ENCODE measurements at regions not wholly inside any gene's neighbourhood (a gene's known extent, or its start where the extent isn't known, plus 50 kb on each side); places are given as distances from the start of the nearest gene placed in this dataset.

- 83 to 85% methylated on average over 6 of the region's 6 CpGs for WGBS, 2 donors
- H3K4me1 ChIP-seq (ENCODE audit: control insufficient read depth in 5 of 5, insufficient read depth in 5 of 5, low read length in 5 of 5), result no peaks in the 10 kb centered on the region
- H3K9me3 ChIP-seq (ENCODE audit: control insufficient read depth in 4 of 4, insufficient read depth in 3 of 4, low read length in 3 of 4), result no peaks in the 10 kb centered on the region
These were observed 227.0 kb upstream of the RASGEF1B start for GRCh38 chr4:81698538-81699296.

DNA sequence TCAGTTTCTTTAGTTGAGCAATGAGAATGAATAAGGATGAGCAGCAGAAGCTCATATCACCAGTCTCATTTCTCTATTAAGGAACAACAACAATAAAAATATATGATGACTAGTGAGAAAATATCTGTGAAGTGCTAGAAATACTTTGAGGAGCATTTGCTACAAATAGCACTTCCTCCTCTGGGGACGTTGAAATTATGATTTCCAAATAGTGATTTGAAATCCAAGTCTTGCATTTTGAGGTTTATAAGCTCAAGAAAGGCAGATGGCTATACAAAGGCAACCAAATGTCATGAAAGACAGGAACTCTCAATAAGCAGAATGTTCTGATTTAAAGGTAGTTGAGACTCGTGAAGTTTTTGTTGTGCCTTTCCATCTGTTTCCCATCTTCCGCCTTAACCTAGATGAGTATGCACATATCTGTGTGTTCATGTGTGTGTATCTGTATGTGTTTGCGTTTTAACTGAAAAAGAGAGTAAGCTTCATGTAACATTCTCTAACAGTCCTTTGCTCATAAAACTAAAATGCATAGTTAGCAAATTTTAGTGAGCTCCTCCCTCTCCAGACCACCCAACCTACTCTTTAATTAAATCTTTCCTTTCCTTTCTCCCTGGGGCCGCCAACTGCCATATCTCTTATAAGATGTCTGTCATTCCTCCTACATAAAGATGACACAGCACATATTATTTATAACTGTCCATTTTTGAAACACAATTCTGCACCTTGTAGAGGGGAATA, 222.6 kb upstream of the RASGEF1B start:
- H3K36me3 ChIP-seq (ENCODE audit: control insufficient read depth in 4 of 4, insufficient read depth in 4 of 4, low read length in 4 of 4), result no peaks in the 10 kb centered on the region
- DNase-seq (no peak), ATAC-seq (ENCODE audit: insufficient read depth, low FRiP score) (no peak)
- H3K4me1 ChIP-seq (ENCODE audit: control insufficient read depth in 5 of 5, insufficient read depth in 5 of 5, low read length in 5 of 5), result no peaks in the 10 kb centered on the region
- H3K9me3 ChIP-seq (ENCODE audit: control insufficient read depth in 4 of 4, insufficient read depth in 3 of 4, low read length in 3 of 4), result no peaks in the 10 kb centered on the region
- H3K27ac ChIP-seq (ENCODE audit: low read depth in 1 of 2, low read length in 1 of 2), result no peak overlapping the region
- TF ChIP-seq CTCF (IDR thresholded peaks at IDR 0.05; ENCODE audit: control extremely low read depth, extremely low read depth), result no peak
- H3K9ac ChIP-seq (ENCODE audit: insufficient read depth in 1 of 2, low read length in 2 of 2), result no peak overlapping the region
- 76 to 78% methylated on average over 5 of the region's 5 CpGs for WGBS, 2 donors
- no peak overlapping the region for H3K4me3 ChIP-seq
- no peaks in the 10 kb centered on the region for H3K27me3 ChIP-seq (ENCODE audit: control insufficient read depth in 3 of 3, insufficient read depth in 3 of 3, low read length in 2 of 3)

More at GRCh38 chr4:81698538-81699296, 227.0 kb upstream of the RASGEF1B start:
- Histone ChIP-seq H3K9ac (ENCODE audit: insufficient read depth in 1 of 2, low read length in 2 of 2) (no peak overlapping the region), H3K27ac (ENCODE audit: low read depth in 1 of 2, low read length in 1 of 2) (no peak overlapping the region), H3K4me3 (no peak overlapping the region), H3K27me3 (ENCODE audit: control insufficient read depth in 3 of 3, insufficient read depth in 3 of 3, low read length in 2 of 3) (no peaks in the 10 kb centered on the region), H3K36me3 (ENCODE audit: control insufficient read depth in 4 of 4, insufficient read depth in 4 of 4, low read length in 4 of 4) (no peaks in the 10 kb centered on the region)
- DNase-seq (no peak), ATAC-seq (ENCODE audit: insufficient read depth, low FRiP score) (no peak)
- no peak for TF ChIP-seq CTCF (IDR thresholded peaks at IDR 0.05; ENCODE audit: control extremely low read depth, extremely low read depth)

DNA sequence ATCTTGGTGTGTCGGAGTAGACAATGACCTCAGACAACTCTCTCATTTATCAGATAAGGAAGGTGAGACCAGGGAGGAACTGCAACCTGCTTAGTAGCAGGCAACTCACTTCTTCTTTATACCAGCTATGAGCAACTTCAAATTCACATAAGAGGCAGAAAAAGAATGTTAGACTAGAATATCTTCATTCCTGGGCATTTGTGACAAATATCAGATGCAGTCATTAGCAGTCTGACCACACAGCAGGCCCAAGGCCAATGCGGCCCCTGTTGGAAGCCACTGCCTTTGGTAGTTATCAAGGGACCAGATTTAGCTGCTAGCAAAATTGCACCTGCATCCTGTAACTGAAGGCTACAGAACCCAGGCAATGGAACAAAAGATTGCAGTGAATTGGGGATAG, 219.2 kb upstream of the RASGEF1B start:
- Histone ChIP-seq H3K27me3 (ENCODE audit: control insufficient read depth in 3 of 3, insufficient read depth in 3 of 3, low read length in 2 of 3) (no peaks in the 10 kb centered on the region), H3K36me3 (ENCODE audit: control insufficient read depth in 4 of 4, insufficient read depth in 4 of 4, low read length in 4 of 4) (no peaks in the 10 kb centered on the region), H3K27ac (ENCODE audit: low read depth in 1 of 2, low read length in 1 of 2) (no peak overlapping the region), H3K9me3 (ENCODE audit: control insufficient read depth in 4 of 4, insufficient read depth in 3 of 4, low read length in 3 of 4) (no peaks in the 10 kb centered on the region), H3K9ac (ENCODE audit: insufficient read depth in 1 of 2, low read length in 2 of 2) (no peak overlapping the region), H3K4me3 (no peak overlapping the region), H3K4me1 (ENCODE audit: control insufficient read depth in 5 of 5, insufficient read depth in 5 of 5, low read length in 5 of 5) (no peaks in the 10 kb centered on the region)
- ATAC-seq (ENCODE audit: insufficient read depth, low FRiP score) (no peak), DNase-seq (no peak)
- no peak for TF ChIP-seq CTCF (IDR thresholded peaks at IDR 0.05; ENCODE audit: control extremely low read depth, extremely low read depth)
- 86 to 89% methylated on average over 2 of the region's 2 CpGs for WGBS, 2 donors
